ENCODE measurements at regions not wholly inside any gene's neighbourhood (a gene's known extent, or its start where the extent isn't known, plus 50 kb on each side); places are given as distances from the start of the nearest gene placed in this dataset.

DNA sequence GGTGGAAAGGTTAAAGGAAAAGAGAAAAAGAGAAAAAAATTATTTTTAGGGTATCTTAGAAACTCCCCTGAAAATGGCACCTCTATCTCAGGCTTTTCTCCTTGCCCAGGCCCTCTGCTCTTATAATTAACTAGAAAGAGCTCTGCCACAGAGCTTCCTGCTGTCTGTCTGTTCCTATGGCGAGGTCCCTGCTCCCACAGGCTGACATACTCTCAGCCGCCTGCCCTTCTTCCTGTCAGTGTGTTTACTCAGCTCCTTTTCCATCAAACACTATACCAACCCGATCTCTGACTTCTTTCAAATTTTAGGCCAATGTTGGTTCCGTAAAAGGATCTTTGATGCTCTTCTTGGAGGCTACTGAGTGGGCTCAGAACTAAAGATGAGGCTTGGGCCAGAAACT is 482.6 kb downstream of the DMAC1 start:
- Histone ChIP-seq H3K4me1 (ENCODE audit: control insufficient read depth, extremely low read depth, insufficient read depth, low read length) (no peaks in the 10 kb centered on the region), H3K36me3 (ENCODE audit: control insufficient read depth in 2 of 2, extremely low read depth in 1 of 2, insufficient read depth in 2 of 2, low read length in 2 of 2) (no peaks in the 10 kb centered on the region), H2AFZ (ENCODE audit: control insufficient read depth, low read length) (no peak overlapping the region), H3K9ac (ENCODE audit: control insufficient read depth, extremely low read depth, insufficient read depth, low read length) (no peak overlapping the region), H4K20me1 (ENCODE audit: control insufficient read depth, extremely low read depth, insufficient read depth, low read length) (no peaks in the 10 kb centered on the region), H3K4me3 (ENCODE audit: control insufficient read depth in 2 of 3, extremely low read depth in 1 of 3, insufficient read depth in 2 of 3, low read depth in 1 of 3, low read length in 3 of 3) (no peak overlapping the region), H3K79me2 (ENCODE audit: control insufficient read depth, insufficient read depth, low read length) (no peaks in the 10 kb centered on the region), H3K9me3 (ENCODE audit: control insufficient read depth, low read depth, low read length) (no peaks in the 10 kb centered on the region), H3K27me3 (ENCODE audit: control insufficient read depth, extremely low read depth, insufficient read depth, low read length) (no peaks in the 10 kb centered on the region), H3K27ac (ENCODE audit: control insufficient read depth, insufficient read depth, low read length) (no peak overlapping the region), H3K9me1 (ENCODE audit: control insufficient read depth, extremely low read depth, insufficient read depth, low read length) (no peaks in the 10 kb centered on the region), H3K4me2 (ENCODE audit: control insufficient read depth, extremely low read depth, insufficient read depth, low read depth, low read length) (no peak overlapping the region)
- TF ChIP-seq EZH2 (IDR thresholded peaks at IDR 0.05; ENCODE audit: low read length) = no peak
- TF ChIP-seq, protein P1, sequence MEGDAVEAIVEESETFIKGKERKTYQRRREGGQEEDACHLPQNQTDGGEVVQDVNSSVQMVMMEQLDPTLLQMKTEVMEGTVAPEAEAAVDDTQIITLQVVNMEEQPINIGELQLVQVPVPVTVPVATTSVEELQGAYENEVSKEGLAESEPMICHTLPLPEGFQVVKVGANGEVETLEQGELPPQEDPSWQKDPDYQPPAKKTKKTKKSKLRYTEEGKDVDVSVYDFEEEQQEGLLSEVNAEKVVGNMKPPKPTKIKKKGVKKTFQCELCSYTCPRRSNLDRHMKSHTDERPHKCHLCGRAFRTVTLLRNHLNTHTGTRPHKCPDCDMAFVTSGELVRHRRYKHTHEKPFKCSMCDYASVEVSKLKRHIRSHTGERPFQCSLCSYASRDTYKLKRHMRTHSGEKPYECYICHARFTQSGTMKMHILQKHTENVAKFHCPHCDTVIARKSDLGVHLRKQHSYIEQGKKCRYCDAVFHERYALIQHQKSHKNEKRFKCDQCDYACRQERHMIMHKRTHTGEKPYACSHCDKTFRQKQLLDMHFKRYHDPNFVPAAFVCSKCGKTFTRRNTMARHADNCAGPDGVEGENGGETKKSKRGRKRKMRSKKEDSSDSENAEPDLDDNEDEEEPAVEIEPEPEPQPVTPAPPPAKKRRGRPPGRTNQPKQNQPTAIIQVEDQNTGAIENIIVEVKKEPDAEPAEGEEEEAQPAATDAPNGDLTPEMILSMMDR (optimal IDR thresholded peaks at IDR 0.05 in 1 of 3, IDR thresholded peaks at IDR 0.05 in 1 of 3, conservative IDR thresholded peaks at IDR 0.05 in 1 of 3; ENCODE audit: extremely low read depth in 1 of 3, insufficient read depth in 2 of 3, low read length in 3 of 3) = no peak
- FAIRE-seq = no peak
- DNase-seq (ENCODE audit: low read depth, low spot score) = no peak
- dilution Hi-C loops (cut with MboI; ENCODE audit: extremely low pct_ligation_motif_present, low sequenced_read_pairs) = no loop called here

GRCh38 chr9:7316166-7316795 is 483.3 kb downstream of the DMAC1 start:
- H3K36me3 ChIP-seq (ENCODE audit: control insufficient read depth in 2 of 2, extremely low read depth in 1 of 2, insufficient read depth in 2 of 2, low read length in 2 of 2) = no peaks in the 10 kb centered on the region
- no peak overlapping the region for H3K9ac ChIP-seq (ENCODE audit: control insufficient read depth, extremely low read depth, insufficient read depth, low read length)
- no peaks in the 10 kb centered on the region for H3K9me3 ChIP-seq (ENCODE audit: control insufficient read depth, low read depth, low read length)
- H3K4me1 ChIP-seq (ENCODE audit: control insufficient read depth, extremely low read depth, insufficient read depth, low read length) = no peaks in the 10 kb centered on the region
- DNase-seq (ENCODE audit: low read depth, low spot score) = no peak
- FAIRE-seq = no peak
- H3K79me2 ChIP-seq (ENCODE audit: control insufficient read depth, insufficient read depth, low read length) = no peaks in the 10 kb centered on the region
- H3K27ac ChIP-seq (ENCODE audit: control insufficient read depth, insufficient read depth, low read length) = no peak overlapping the region
- no peaks in the 10 kb centered on the region for H3K27me3 ChIP-seq (ENCODE audit: control insufficient read depth, extremely low read depth, insufficient read depth, low read length)
- dilution Hi-C loops (cut with MboI; ENCODE audit: extremely low pct_ligation_motif_present, low sequenced_read_pairs) = no loop called here
- no peak overlapping the region for H2AFZ ChIP-seq (ENCODE audit: control insufficient read depth, low read length)
- H4K20me1 ChIP-seq (ENCODE audit: control insufficient read depth, extremely low read depth, insufficient read depth, low read length) = no peaks in the 10 kb centered on the region
- no peak overlapping the region for H3K4me3 ChIP-seq (ENCODE audit: control insufficient read depth in 2 of 3, extremely low read depth in 1 of 3, insufficient read depth in 2 of 3, low read depth in 1 of 3, low read length in 3 of 3)
- no peaks in the 10 kb centered on the region for H3K9me1 ChIP-seq (ENCODE audit: control insufficient read depth, extremely low read depth, insufficient read depth, low read length)
- H3K4me2 ChIP-seq (ENCODE audit: control insufficient read depth, extremely low read depth, insufficient read depth, low read depth, low read length) = no peak overlapping the region
- no peak for TF ChIP-seq EZH2 (IDR thresholded peaks at IDR 0.05; ENCODE audit: low read length)
- TF ChIP-seq, protein P1 (optimal IDR thresholded peaks at IDR 0.05 in 1 of 3, IDR thresholded peaks at IDR 0.05 in 1 of 3, conservative IDR thresholded peaks at IDR 0.05 in 1 of 3; ENCODE audit: extremely low read depth in 1 of 3, insufficient read depth in 2 of 3, low read length in 3 of 3) = no peak

Measured in keratinocyte (primary cell).